K562 (cell line): ENCODE measurements at regions not wholly inside any gene's neighbourhood (a gene's known extent, or its start where the extent isn't known, plus 50 kb on each side); places are given as distances from the start of the nearest gene placed in this dataset.

Experiments used
- AFF4 ChIP-seq: sonication (generic); formaldehyde crosslinking; IDR thresholded peaks from 2 replicates; pipeline ENCODE4 v1.8.0; 2023; ENCODE audit warnings: mild to moderate bottlenecking, missing genetic modification reagents
- ETV6 ChIP-seq, 3 experiments: fragments of 150-350 bp in 1 of 3; sonication (generic) in 1 of 3; formaldehyde crosslinking in 1 of 3; IDR thresholded peaks; 2 replicates each; pipeline versions ENCODE4 v1.6.1 to v1.8.0; 2014 to 2022; ENCODE audit warnings: borderline replicate concordance in 2 of 3, low read depth in 2 of 3, antibody characterized with exemption in 1 of 3, low read length in 1 of 3, mild to moderate bottlenecking in 1 of 3, missing genetic modification reagents in 1 of 3
- FOXA1 ChIP-seq: fragments of 450-650 bp; IDR thresholded peaks from 2 replicates; pipeline ENCODE4 v1.6.1; 2016; ENCODE audit warnings: mild to moderate bottlenecking, borderline replicate concordance
- IRF9 ChIP-seq: fragments of 450-650 bp; IDR thresholded peaks from 2 replicates; pipeline ENCODE4 v1.6.1; 2016; ENCODE audit warnings: missing biosample characterization, missing genetic modification characterization
- MEIS2 ChIP-seq: fragments of 450-650 bp; IDR thresholded peaks from 2 replicates; pipeline ENCODE4 v1.6.1; 2014; ENCODE audit warnings: mild to moderate bottlenecking; ENCODE audit not compliant: partially characterized antibody
- MTA1 ChIP-seq: fragments of 450-650 bp; IDR thresholded peaks from 2 replicates; pipeline ENCODE4 v1.6.1; 2017; ENCODE audit warnings: borderline replicate concordance
- NR2C2 ChIP-seq, 2 experiments: fragments of 200-800 bp in 1 of 2; sonication (Bioruptor generic) in 1 of 2; sonication (generic) in 1 of 2; formaldehyde crosslinking in 1 of 2; IDR thresholded peaks; 2 replicates each; pipeline versions ENCODE4 v1.6.1 to v1.8.0; 2016 to 2022; ENCODE audit warnings: mild to moderate bottlenecking in 1 of 2, missing compliant biosample characterization in 1 of 2, missing genetic modification characterization in 1 of 2, missing genetic modification reagents in 1 of 2
- POU5F1 ChIP-seq: fragments of 150-350 bp; IDR thresholded peaks from 2 replicates; pipeline ENCODE4 v1.6.1; 2014; ENCODE audit warnings: borderline replicate concordance, low read length, low read depth, mild to moderate bottlenecking; ENCODE audit not compliant: partially characterized antibody
- RBFOX2 ChIP-seq: fragments of 200-400 bp; formaldehyde crosslinking; IDR thresholded peaks from 2 replicates; pipeline ENCODE4 v1.6.1; 2017; ENCODE audit warnings: low read depth, mild to moderate bottlenecking, low read length, moderate library complexity
- RFX7 ChIP-seq: fragments of 250-450 bp; sonication (Bioruptor Pico); IDR thresholded peaks from 2 replicates; pipeline ENCODE4 v1.5.1; 2021; ENCODE audit warnings: mild to moderate bottlenecking
- SREBF2 ChIP-seq: sonication (generic); formaldehyde crosslinking; IDR thresholded peaks from 2 replicates; pipeline ENCODE4 v1.4.0; 2020; ENCODE audit warnings: mild to moderate bottlenecking, missing genetic modification reagents
- TARDBP ChIP-seq: fragments of 450-650 bp; IDR thresholded peaks from 2 replicates; pipeline ENCODE4 v1.6.1; 2016
- THAP12 ChIP-seq: fragments of 250-450 bp; sonication (Bioruptor Pico); IDR thresholded peaks from 2 replicates; pipeline ENCODE4 v1.9.0; 2021; ENCODE audit warnings: mild to moderate bottlenecking, inconsistent platforms
- ZNF133 ChIP-seq: fragments of 250-450 bp; sonication (Bioruptor Pico); IDR thresholded peaks from 2 replicates; pipeline ENCODE4 v1.4.0; 2020; ENCODE audit warnings: mild to moderate bottlenecking
- ZNF408 ChIP-seq: fragments of 250-450 bp; sonication (Bioruptor Pico); IDR thresholded peaks from 2 replicates; pipeline ENCODE4 v1.4.0; 2020; ENCODE audit warnings: low read depth, mild to moderate bottlenecking, moderate library complexity
- ZNF449 ChIP-seq: fragments of 250-450 bp; sonication (Bioruptor Pico); IDR thresholded peaks from 2 replicates; pipeline ENCODE4 v1.8.0; 2022; ENCODE audit warnings: moderate library complexity, mild to moderate bottlenecking, inconsistent platforms

- TF ChIP-seq ZNF133 (CRISPR knock-in tag), result no peak
- TF ChIP-seq ETV6 (IDR thresholded peaks at IDR 0.05; ENCODE audit: borderline replicate concordance in 1 of 2, low read depth in 2 of 2, low read length in 1 of 2), result no peak
- TF ChIP-seq ETV6 (CRISPR knock-in tag; IDR thresholded peaks at IDR 0.05; ENCODE audit: borderline replicate concordance), result no peak
- no peak for TF ChIP-seq ZNF449 (CRISPR knock-in tag)
- no peak for TF ChIP-seq RFX7 (CRISPR knock-in tag)
- TF ChIP-seq MEIS2, result peak; percentile 64
- no peak for TF ChIP-seq SREBF2 (CRISPR knock-in tag)
- TF ChIP-seq ZNF408, result no peak
- TF ChIP-seq IRF9, result no peak
- no peak for TF ChIP-seq THAP12 (CRISPR knock-in tag)
- no peak for TF ChIP-seq TARDBP
- no peak for TF ChIP-seq NR2C2 (CRISPR knock-in tag; IDR thresholded peaks at IDR 0.05)
- no peak for TF ChIP-seq NR2C2 (tag; IDR thresholded peaks at IDR 0.05)
- TF ChIP-seq MTA1, result no peak
- TF ChIP-seq FOXA1, result no peak
- no peak for TF ChIP-seq RBFOX2
- no peak for TF ChIP-seq AFF4 (CRISPR knock-in tag)
- TF ChIP-seq POU5F1, result no peak
These were observed 50.9 kb upstream of the GPD2 start (continued) for GRCh38 chr2:156385242-156385641.
